ENCODE measurements at regions not wholly inside any gene's neighbourhood (a gene's known extent, or its start where the extent isn't known, plus 50 kb on each side); places are given as distances from the start of the nearest gene placed in this dataset.
"Not testable (repeated sequence)": the region's sequence is repeated elsewhere in the genome, so short reads cannot be mapped to it uniquely, and the experiment has no call there.

GRCh38 chr15:62362144-62362543 lies 197.1 kb upstream of the C2CD4B start:
- DNase-seq (ENCODE audit: low read depth in 2 of 3, low spot score in 2 of 3), result no peak

- no peak for DNase-seq (ENCODE audit: low read depth in 2 of 3, low spot score in 2 of 3)
Observed at GRCh38 chr15:62362608-62363007, 197.5 kb upstream of the C2CD4B start.

- no peak for DNase-seq (ENCODE audit: low read depth in 2 of 3, low spot score in 2 of 3)
Observed at GRCh38 chr15:62363913-62364312, 198.8 kb upstream of the C2CD4B start.

GRCh38 chr15:62365795-62366442 lies 200.8 kb upstream of the C2CD4B start:
- no peak for DNase-seq (ENCODE audit: low read depth in 2 of 3, low spot score in 2 of 3)

- DNase-seq (ENCODE audit: low read depth in 2 of 3, low spot score in 2 of 3), result no peak
Observed at GRCh38 chr15:62369454-62369853, 204.4 kb upstream of the C2CD4B start.

GRCh38 chr15:62371683-62372082 lies 206.6 kb upstream of the C2CD4B start:
- not testable (repeated sequence) for DNase-seq (ENCODE audit: low read depth in 2 of 3, low spot score in 2 of 3)

GRCh38 chr15:62377736-62378480 lies 212.8 kb upstream of the C2CD4B start:
- DNase-seq (ENCODE audit: low read depth in 2 of 3, low spot score in 2 of 3), result no peak

GRCh38 chr15:62378772-62379498 lies 213.8 kb upstream of the C2CD4B start:
- no peak for DNase-seq (ENCODE audit: low read depth in 2 of 3, low spot score in 2 of 3)

GRCh38 chr15:62380011-62380410 lies 214.9 kb upstream of the C2CD4B start:
- DNase-seq (ENCODE audit: low read depth in 2 of 3, low spot score in 2 of 3), result no peak

GRCh38 chr15:62382046-62382445 lies 217.0 kb upstream of the C2CD4B start:
- no peak for DNase-seq (ENCODE audit: low read depth in 2 of 3, low spot score in 2 of 3)

GRCh38 chr15:62389885-62390790 lies 225.1 kb upstream of the C2CD4B start, which contains the start of gene TLN2:
Gene TLN2 (plus strand): TSS chr15:62390550.
- peak; percentile 21 to 79 (median 76) for DNase-seq (ENCODE audit: low read depth in 2 of 3, low spot score in 2 of 3)

GRCh38 chr15:62390791-62391640 lies 225.9 kb upstream of the C2CD4B start:
- DNase-seq (ENCODE audit: low read depth in 2 of 3, low spot score in 2 of 3), result peak in 2 of 3 donors; percentile 22 to 34

- peak in 2 of 3 donors; percentile 31 to 33 for DNase-seq (ENCODE audit: low read depth in 2 of 3, low spot score in 2 of 3)
Observed at GRCh38 chr15:62391641-62392262, 226.7 kb upstream of the C2CD4B start.

- DNase-seq (ENCODE audit: low read depth in 2 of 3, low spot score in 2 of 3), result peak in 2 of 3 donors; percentile 9
Observed at GRCh38 chr15:62392376-62392775, 227.3 kb upstream of the C2CD4B start.

GRCh38 chr15:62393196-62393595 lies 228.1 kb upstream of the C2CD4B start:
- no peak for DNase-seq (ENCODE audit: low read depth in 2 of 3, low spot score in 2 of 3)

- DNase-seq (ENCODE audit: low read depth in 2 of 3, low spot score in 2 of 3), result no peak
Observed at GRCh38 chr15:62394079-62394478, 229.0 kb upstream of the C2CD4B start.

GRCh38 chr15:62400778-62401177 lies 235.7 kb upstream of the C2CD4B start:
- no peak for DNase-seq (ENCODE audit: low read depth in 2 of 3, low spot score in 2 of 3)

- DNase-seq (ENCODE audit: low read depth in 2 of 3, low spot score in 2 of 3), result no peak
Observed at GRCh38 chr15:62402687-62403086, 237.6 kb upstream of the C2CD4B start.

GRCh38 chr15:62403164-62403809 lies 238.2 kb upstream of the C2CD4B start:
- no peak for DNase-seq (ENCODE audit: low read depth in 2 of 3, low spot score in 2 of 3)
